ENCODE measurements at regions not wholly inside any gene's neighbourhood (a gene's known extent, or its start where the extent isn't known, plus 50 kb on each side); places are given as distances from the start of the nearest gene placed in this dataset.

- H3K9ac ChIP-seq (ENCODE audit: low read depth, low read length) = no peak overlapping the region
- no peaks in the 10 kb centered on the region for H3K4me1 ChIP-seq (ENCODE audit: insufficient read depth, low read length)
- H3K27me3 ChIP-seq (ENCODE audit: insufficient read depth, low read length, poor library complexity) = no peaks in the 10 kb centered on the region
- no peak overlapping the region for H3K27ac ChIP-seq (ENCODE audit: low read length)
- no peaks in the 10 kb centered on the region for H3K9me3 ChIP-seq (ENCODE audit: insufficient read depth, low read length, severe bottlenecking)
- H3K4me3 ChIP-seq (ENCODE audit: low read depth in 1 of 2, low read length in 2 of 2) = no peak overlapping the region
- H3K36me3 ChIP-seq (ENCODE audit: insufficient read depth, low read length) = no peaks in the 10 kb centered on the region
- no peaks in the 10 kb centered on the region for H3K79me2 ChIP-seq (ENCODE audit: insufficient read depth, low read length)
- TF ChIP-seq, protein P1, sequence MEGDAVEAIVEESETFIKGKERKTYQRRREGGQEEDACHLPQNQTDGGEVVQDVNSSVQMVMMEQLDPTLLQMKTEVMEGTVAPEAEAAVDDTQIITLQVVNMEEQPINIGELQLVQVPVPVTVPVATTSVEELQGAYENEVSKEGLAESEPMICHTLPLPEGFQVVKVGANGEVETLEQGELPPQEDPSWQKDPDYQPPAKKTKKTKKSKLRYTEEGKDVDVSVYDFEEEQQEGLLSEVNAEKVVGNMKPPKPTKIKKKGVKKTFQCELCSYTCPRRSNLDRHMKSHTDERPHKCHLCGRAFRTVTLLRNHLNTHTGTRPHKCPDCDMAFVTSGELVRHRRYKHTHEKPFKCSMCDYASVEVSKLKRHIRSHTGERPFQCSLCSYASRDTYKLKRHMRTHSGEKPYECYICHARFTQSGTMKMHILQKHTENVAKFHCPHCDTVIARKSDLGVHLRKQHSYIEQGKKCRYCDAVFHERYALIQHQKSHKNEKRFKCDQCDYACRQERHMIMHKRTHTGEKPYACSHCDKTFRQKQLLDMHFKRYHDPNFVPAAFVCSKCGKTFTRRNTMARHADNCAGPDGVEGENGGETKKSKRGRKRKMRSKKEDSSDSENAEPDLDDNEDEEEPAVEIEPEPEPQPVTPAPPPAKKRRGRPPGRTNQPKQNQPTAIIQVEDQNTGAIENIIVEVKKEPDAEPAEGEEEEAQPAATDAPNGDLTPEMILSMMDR (IDR thresholded peaks at IDR 0.05; ENCODE audit: borderline replicate concordance, extremely low read depth, low read length, poor library complexity, severe bottlenecking) = no peak
- TF ChIP-seq EZH2 (IDR thresholded peaks at IDR 0.05; ENCODE audit: borderline replicate concordance, low read depth, low read length, severe bottlenecking) = no peak
- H2AFZ ChIP-seq (ENCODE audit: low read depth, low read length) = no peak overlapping the region
- H3K4me2 ChIP-seq (ENCODE audit: insufficient read depth, low read length) = no peak overlapping the region
- H4K20me1 ChIP-seq (ENCODE audit: insufficient read depth, low read length) = no peaks in the 10 kb centered on the region
- no peak for ATAC-seq (ENCODE audit: insufficient read depth, low read depth)
- DNase-seq = no peak
These were observed 170.4 kb upstream of the MYCN start for GRCh38 chr2:15769676-15770547.

- no peaks in the 10 kb centered on the region for H3K27me3 ChIP-seq (ENCODE audit: insufficient read depth, low read length, poor library complexity)
- no peaks in the 10 kb centered on the region for H4K20me1 ChIP-seq (ENCODE audit: insufficient read depth, low read length)
- TF ChIP-seq, protein P1 (IDR thresholded peaks at IDR 0.05; ENCODE audit: borderline replicate concordance, extremely low read depth, low read length, poor library complexity, severe bottlenecking) = no peak
- no peak for TF ChIP-seq EZH2 (IDR thresholded peaks at IDR 0.05; ENCODE audit: borderline replicate concordance, low read depth, low read length, severe bottlenecking)
- no peak overlapping the region for H3K4me3 ChIP-seq (ENCODE audit: low read depth in 1 of 2, low read length in 2 of 2)
- DNase-seq (no peak), ATAC-seq (ENCODE audit: insufficient read depth, low read depth) (no peak)
- H3K27ac ChIP-seq (ENCODE audit: low read length) = no peak overlapping the region
- H3K9ac ChIP-seq (ENCODE audit: low read depth, low read length) = no peak overlapping the region
- H3K79me2 ChIP-seq (ENCODE audit: insufficient read depth, low read length) = no peaks in the 10 kb centered on the region
- H3K4me2 ChIP-seq (ENCODE audit: insufficient read depth, low read length) = no peak overlapping the region
- no peak overlapping the region for H2AFZ ChIP-seq (ENCODE audit: low read depth, low read length)
- H3K9me3 ChIP-seq (ENCODE audit: insufficient read depth, low read length, severe bottlenecking) = no peaks in the 10 kb centered on the region
- H3K4me1 ChIP-seq (ENCODE audit: insufficient read depth, low read length) = no peaks in the 10 kb centered on the region
- no peaks in the 10 kb centered on the region for H3K36me3 ChIP-seq (ENCODE audit: insufficient read depth, low read length)
These were observed 169.7 kb upstream of the MYCN start for GRCh38 chr2:15770606-15771005.

GRCh38 chr2:15771124-15771523 lies 169.2 kb upstream of the MYCN start:
- H2AFZ ChIP-seq (ENCODE audit: low read depth, low read length) = no peak overlapping the region
- no peak for ATAC-seq (ENCODE audit: insufficient read depth, low read depth)
- no peak overlapping the region for H3K27ac ChIP-seq (ENCODE audit: low read length)
- H3K4me2 ChIP-seq (ENCODE audit: insufficient read depth, low read length) = no peak overlapping the region
- H3K9ac ChIP-seq (ENCODE audit: low read depth, low read length) = no peak overlapping the region
- TF ChIP-seq EZH2 (IDR thresholded peaks at IDR 0.05; ENCODE audit: borderline replicate concordance, low read depth, low read length, severe bottlenecking) = no peak
- TF ChIP-seq, protein P1 (IDR thresholded peaks at IDR 0.05; ENCODE audit: borderline replicate concordance, extremely low read depth, low read length, poor library complexity, severe bottlenecking) = no peak
- no peaks in the 10 kb centered on the region for H3K4me1 ChIP-seq (ENCODE audit: insufficient read depth, low read length)
- no peak overlapping the region for H3K4me3 ChIP-seq (ENCODE audit: low read depth in 1 of 2, low read length in 2 of 2)
- no peak for DNase-seq
- H3K79me2 ChIP-seq (ENCODE audit: insufficient read depth, low read length) = no peaks in the 10 kb centered on the region
- H3K9me3 ChIP-seq (ENCODE audit: insufficient read depth, low read length, severe bottlenecking) = no peaks in the 10 kb centered on the region
- no peaks in the 10 kb centered on the region for H3K27me3 ChIP-seq (ENCODE audit: insufficient read depth, low read length, poor library complexity)
- H4K20me1 ChIP-seq (ENCODE audit: insufficient read depth, low read length) = no peaks in the 10 kb centered on the region
- no peaks in the 10 kb centered on the region for H3K36me3 ChIP-seq (ENCODE audit: insufficient read depth, low read length)

All from DND-41 (cell line).